ENCODE measurements at regions not wholly inside any gene's neighbourhood (a gene's known extent, or its start where the extent isn't known, plus 50 kb on each side); places are given as distances from the start of the nearest gene placed in this dataset.
"Not testable (repeated sequence)": the region's sequence is repeated elsewhere in the genome, so short reads cannot be mapped to it uniquely, and the experiment has no call there.

DNA sequence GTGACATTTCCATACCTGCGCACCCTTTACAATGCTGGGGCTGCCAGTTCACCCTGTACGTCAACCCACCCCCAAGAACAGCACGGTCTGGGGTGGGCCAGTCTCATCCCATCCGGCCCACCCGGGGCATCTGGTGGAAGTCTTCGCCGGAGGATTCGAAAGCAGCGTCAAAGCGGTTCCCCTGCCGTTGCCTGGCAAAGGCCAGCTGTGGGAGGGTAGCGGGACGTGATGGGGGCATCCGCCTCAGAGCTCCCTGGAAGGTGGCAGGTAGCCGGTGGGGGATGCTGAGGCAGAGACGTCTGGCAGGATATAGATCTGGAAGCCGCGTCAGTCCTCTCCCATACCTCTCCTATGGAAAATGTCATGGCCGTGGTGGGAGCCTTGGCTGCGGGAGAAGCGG lies 749.1 kb upstream of the DEFB115 start:
- not testable (repeated sequence) for DNase-seq (ENCODE audit: low read depth)

DNA sequence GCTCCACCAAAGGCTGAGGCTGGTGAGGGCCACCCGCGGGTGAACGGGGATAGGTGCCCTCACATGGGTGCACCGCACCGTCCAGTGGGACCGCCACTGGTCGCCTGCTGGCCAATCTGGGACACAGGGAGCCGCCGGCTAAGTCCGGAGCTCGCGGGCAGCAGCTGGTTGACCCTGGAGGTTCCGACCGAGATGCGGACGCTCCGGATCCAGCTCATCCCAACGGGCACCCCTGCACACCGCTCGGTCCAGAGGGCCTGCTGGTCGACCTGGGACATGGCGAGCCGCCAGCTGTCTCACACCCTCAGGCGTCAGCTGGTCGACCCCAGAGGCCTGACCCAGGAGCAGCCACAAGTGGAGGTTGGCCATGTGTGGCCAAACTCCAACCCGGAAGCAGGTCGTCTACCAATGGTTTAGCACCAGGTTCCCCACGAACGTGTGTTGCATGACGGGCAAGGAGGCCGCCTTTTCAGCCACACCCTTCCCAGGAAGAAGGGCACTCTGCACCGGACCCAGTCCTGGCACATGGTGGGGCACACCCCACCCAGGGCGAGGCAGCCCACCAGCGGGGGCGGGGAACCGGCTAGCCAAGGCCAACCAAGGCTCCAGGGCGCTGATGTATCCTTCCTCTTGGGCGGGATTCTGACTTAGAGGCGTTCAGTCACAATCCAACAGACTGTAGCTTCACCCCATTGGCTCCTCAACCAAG lies 746.0 kb upstream of the DEFB115 start:
- DNase-seq (ENCODE audit: low read depth) = no peak

DNA sequence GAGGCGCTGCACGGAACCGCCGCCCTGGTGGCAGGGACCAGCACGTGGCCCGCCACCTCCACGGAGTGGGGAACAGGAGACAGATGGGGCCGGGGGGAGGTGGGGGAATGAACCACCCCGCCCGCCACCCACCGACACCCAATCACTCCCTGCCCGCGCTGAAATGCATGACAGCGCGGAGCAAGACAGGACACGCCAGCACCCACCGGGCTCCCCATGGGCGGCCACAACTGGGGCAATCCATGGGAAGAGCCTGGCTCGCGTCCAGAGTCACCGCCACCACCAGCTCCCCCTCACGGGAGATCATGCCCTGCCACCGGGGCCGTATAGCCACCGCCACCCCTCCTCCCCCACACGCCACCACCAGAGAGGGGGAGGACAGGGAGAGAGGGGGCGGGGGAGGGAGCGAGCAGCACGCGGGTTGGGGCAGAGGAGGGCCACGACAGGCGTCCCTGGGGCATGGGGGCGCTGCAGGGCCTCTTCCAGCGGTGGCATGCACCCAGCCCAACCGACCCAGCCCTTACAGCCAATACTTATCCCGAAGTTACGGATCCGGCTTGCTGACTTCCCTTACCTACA lies 744.3 kb upstream of the DEFB115 start:
- no peak for DNase-seq (ENCODE audit: low read depth)

- DNase-seq (ENCODE audit: low read depth) = not testable (repeated sequence)
These were observed 741.5 kb upstream of the DEFB115 start for GRCh38 chr20:30515915-30516314.

- DNase-seq (ENCODE audit: low read depth) = not testable (repeated sequence)
These were observed 738.6 kb upstream of the DEFB115 start for GRCh38 chr20:30518906-30519305.

DNA sequence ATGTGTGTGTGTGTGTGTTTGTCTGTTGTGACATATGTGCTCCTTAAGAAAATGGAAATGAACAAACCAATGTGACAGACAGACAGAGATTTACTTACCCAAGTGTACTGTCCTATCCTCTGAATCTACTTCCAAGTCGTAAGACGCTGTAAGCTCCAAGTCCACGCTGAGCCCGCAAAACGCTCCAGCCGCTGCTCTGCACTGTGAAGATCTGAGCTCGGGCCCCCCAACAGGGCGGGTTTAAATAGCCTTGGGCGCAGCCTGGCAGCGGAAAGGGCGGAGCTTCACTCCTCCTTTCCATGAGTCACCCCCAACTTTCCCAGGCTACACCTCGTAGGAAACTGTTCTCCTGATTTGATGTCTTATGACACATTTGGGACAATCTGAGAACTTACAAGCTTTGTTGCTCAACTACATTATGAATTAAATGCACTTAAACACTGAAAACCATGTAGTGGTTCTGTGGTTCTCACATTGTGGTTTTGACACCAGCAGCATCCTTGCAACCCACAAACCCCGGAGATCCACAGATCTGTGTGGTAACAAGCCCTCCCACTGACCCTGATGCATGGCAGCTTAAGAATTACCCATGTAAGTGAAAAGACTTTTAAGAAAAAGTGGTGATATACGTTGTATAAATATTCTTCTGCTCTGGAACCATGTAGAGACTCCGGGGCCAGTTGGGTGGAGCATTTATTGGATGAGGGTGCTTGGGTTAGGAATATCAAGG lies 735.6 kb upstream of the DEFB115 start:
- DNase-seq (ENCODE audit: low read depth) = not testable (repeated sequence)

DNA sequence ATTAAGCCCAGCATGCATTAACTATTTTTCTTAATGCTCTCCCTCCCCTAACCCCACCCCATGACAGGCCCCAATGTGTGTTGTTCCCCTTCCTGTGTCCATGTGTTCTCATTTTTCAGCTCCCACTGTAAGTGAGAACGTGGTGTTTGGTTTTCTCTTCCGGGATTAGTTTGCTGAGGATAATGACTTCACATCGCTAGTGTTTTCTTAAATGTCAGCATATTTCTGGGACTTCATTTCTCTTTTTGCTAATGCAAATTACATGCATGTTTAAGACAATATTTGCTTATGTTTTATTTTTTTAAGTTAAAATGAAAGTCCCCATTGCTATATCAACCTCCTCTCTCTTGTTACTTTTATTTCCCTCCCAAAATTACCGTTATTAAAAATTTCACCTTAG lies 733.3 kb upstream of the DEFB115 start:
- not testable (repeated sequence) for DNase-seq (ENCODE audit: low read depth)

GRCh38 chr20:30524761-30525160 lies 732.7 kb upstream of the DEFB115 start:
- not testable (repeated sequence) for DNase-seq (ENCODE audit: low read depth)

GRCh38 chr20:30533653-30534052 lies 723.8 kb upstream of the DEFB115 start:
- not testable (repeated sequence) for DNase-seq (ENCODE audit: low read depth)

DNA sequence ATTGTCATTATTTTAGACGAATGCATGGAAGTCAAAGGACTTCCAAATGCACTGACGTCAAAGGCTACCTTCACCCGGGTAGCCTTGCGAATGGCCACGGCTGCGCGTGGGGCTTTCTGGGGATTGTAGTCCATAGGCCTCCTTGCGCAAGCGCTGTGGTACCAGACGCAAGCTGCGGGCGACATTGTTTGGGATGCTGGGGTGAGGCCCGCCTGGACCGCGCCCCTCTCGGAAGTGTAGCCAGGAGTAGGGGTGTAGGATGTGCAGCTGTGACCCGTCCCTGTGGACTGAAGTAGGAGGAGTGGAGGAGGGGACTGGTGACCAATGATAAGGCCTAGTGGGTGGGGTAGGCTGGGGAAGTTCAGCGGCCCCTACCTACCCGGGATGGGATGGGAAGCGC lies 720.0 kb upstream of the DEFB115 start:
- DNase-seq (ENCODE audit: low read depth) = not testable (repeated sequence)

GRCh38 chr20:30540330-30541069 lies 717.0 kb upstream of the DEFB115 start:
- DNase-seq (ENCODE audit: low read depth) = not testable (repeated sequence)

GRCh38 chr20:30551236-30551635 lies 706.2 kb upstream of the DEFB115 start:
- not testable (repeated sequence) for DNase-seq (ENCODE audit: low read depth)

- DNase-seq (ENCODE audit: low read depth) = peak; percentile 49
These were observed 700.7 kb upstream of the DEFB115 start for GRCh38 chr20:30556797-30557196.

DNA sequence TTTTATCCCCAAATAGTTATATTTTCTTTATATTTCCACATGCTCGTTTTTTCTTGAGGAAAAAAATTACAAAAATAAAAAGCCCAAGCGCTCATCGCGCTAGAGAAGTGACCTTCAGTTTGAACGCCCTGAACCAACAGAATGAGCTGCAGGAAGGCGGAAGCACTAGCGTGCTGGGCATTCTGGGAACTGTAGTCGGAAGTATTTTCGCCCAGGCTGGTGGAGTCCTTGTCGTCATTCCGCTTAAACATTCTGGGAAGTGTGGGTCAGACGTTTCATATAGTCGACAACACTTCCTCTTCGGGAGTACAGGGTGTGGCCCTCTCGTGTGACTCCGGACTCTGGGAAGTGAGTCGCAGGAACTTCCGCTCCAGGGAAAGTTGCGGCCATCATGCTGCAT lies 692.4 kb upstream of the DEFB115 start:
- not testable (repeated sequence) for DNase-seq (ENCODE audit: low read depth)

- not testable (repeated sequence) for DNase-seq (ENCODE audit: low read depth)
These were observed 687.6 kb upstream of the DEFB115 start for GRCh38 chr20:30569867-30570266.

DNA sequence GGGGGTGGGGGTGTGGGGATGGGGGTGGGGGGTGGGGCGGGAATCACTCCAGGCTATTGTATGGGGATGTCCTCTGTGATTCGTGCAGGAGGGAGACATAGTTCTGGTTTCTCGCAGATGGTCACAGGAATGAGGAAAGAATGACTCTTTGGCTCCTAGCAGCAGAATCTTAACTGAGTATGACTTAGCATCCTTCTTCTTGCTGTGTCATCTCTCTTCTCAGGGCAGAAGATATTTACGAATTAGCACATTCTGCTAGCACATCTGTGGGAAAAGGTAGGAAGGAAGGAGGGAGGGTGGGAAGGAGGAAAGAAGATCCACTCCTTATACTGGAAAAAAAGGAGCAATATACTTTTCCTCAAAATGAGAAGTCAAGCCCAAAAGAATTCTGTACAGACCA lies 686.8 kb upstream of the DEFB115 start:
- not testable (repeated sequence) for DNase-seq (ENCODE audit: low read depth)

DNA sequence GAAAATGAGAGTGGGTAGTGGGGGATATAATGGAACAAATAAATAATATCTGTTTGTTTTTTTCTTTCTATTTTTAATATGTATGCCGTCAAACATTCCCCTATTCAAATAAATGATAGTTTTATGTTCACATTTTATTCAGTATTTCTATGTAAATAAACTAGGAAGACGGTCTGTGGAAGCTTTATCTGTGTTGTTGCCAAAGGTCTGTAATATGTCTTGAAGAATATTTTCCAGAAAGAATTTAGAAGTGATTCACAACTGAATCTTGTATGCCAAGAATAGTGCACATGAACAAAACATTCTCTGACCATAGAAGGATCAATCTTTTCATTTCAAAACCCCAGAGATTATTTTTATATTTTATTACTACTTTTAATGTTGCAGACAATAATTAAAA lies 683.1 kb upstream of the DEFB115 start:
- not testable (repeated sequence) for DNase-seq (ENCODE audit: low read depth)

- not testable (repeated sequence) for DNase-seq (ENCODE audit: low read depth)
These were observed 678.4 kb upstream of the DEFB115 start for GRCh38 chr20:30579069-30579468.

GRCh38 chr20:30579824-30580438 lies 677.5 kb upstream of the DEFB115 start:
- peak; percentile 29 for DNase-seq (ENCODE audit: low read depth)

GRCh38 chr20:30581839-30582238 lies 675.6 kb upstream of the DEFB115 start:
- not testable (repeated sequence) for DNase-seq (ENCODE audit: low read depth)

DNA sequence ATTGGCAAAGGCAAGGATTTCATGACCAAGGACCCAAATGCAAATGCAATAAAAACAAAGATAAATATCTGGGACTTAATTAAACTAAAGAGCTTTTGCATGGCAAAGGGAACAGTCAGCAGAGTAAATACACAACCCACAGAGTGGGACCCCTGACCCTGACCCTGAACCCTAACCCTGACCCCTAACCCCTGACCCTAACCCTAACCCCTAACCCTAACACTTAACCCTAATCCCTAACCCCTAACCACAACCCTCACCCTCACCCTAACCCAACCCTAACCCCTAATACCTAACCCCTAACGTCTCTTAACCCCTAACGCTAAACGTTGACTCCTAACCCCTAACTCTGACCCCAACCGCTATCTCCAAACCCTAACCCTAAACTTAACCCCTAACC lies 673.1 kb upstream of the DEFB115 start:
- DNase-seq (ENCODE audit: low read depth) = not testable (repeated sequence)
